ENCODE measurements at regions not wholly inside any gene's neighbourhood (a gene's known extent, or its start where the extent isn't known, plus 50 kb on each side); places are given as distances from the start of the nearest gene placed in this dataset.
"Not testable (repeated sequence)": the region's sequence is repeated elsewhere in the genome, so short reads cannot be mapped to it uniquely, and the experiment has no call there.

DNA sequence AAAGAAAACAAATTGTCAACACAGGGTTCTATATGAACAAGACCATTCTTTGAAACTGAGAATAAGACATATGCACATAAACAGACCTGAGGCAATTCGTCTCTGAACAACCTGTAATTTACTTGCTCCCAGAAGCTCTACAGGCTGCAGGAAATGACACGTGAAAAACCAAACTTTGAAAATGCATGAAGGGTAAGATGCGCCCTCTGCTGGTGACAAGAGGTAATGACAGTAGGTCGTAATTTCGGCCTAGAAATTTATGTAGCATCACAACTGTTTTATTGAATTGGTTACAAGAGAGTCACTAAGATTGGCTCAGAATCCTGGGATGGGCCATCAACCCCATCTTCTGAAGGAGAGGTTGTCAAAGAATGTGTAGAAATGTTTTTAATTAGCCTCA lies 276.5 kb downstream of the PPP4R3C start:
- no peak overlapping the region for H3K4me2 ChIP-seq
- no peak for TF ChIP-seq Cebpa-rat (IDR thresholded peaks at IDR 0.05)

DNA sequence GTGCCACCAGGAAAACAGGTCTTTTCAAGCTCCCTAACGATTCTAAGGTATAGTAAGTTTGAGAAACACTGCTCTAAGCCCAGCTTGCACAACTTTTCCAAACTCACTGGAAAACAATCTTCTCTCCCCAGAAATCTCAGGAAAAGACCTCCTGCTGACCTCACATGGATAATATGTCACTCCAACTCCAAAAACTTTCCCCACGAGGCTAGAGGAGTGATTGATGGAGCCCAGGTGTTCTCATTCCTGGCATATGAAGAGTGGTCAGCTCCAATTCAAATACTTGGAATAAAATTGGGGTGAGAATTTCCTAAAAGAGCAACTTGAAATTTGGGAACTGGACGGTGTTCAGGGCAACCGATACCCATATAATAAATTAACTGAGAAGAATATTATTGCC lies 299.9 kb downstream of the PPP4R3C start:
- peaks cover 73% of the 10 kb centered on the region for H3K27me3 ChIP-seq
- no peaks in the 10 kb centered on the region for H3K9me3 ChIP-seq
- no peak overlapping the region for H3K9ac ChIP-seq
- 0 out of 2 replicates have a peak, but pooled peaks cover 5% of the 10 kb centered on the region for H4K20me1 ChIP-seq
- no peak overlapping the region for H3K27ac ChIP-seq
- no peaks in the 10 kb centered on the region for H3K36me3 ChIP-seq
- H3K4me3 ChIP-seq = no peak overlapping the region
- H3K4me1 ChIP-seq = no peaks in the 10 kb centered on the region
- H3K4me2 ChIP-seq = no peak overlapping the region
- no peak for TF ChIP-seq Cebpa-rat (IDR thresholded peaks at IDR 0.05)

More for the DNA sequence above, 276.5 kb downstream of the PPP4R3C start:
- Histone ChIP-seq H3K27me3 (peaks cover 66% of the 10 kb centered on the region), H3K4me1 (no peaks in the 10 kb centered on the region), H3K9me3 (no peaks in the 10 kb centered on the region), H3K36me3 (no peaks in the 10 kb centered on the region), H3K9ac (no peak overlapping the region), H3K27ac (no peak overlapping the region), H4K20me1 (0 out of 2 replicates have a peak, but pooled peaks cover 4% of the 10 kb centered on the region), H3K4me3 (no peak overlapping the region)

DNA sequence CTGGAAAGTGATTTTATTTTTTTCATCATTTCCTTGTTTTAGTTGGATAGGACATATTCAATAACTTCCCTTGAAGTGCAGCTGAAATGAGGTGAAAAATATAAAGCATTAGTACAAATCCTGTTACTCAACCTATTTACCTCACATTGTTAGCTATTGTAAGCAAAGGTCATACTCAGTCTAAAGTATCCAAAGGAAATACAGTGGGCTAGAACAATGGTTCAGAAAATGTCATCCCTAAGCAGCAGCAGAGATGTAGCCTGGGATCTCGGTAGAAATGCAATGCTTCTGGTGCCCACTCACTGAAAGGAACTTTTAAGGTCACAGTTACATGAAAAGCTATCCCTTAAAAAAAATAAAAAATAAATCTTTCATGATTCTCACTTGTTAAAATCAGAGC lies 300.6 kb downstream of the PPP4R3C start:
- Histone ChIP-seq H4K20me1 (no peaks in the 10 kb centered on the region), H3K9me3 (no peaks in the 10 kb centered on the region), H3K36me3 (no peaks in the 10 kb centered on the region), H3K27me3 (peaks cover 65% of the 10 kb centered on the region), H3K4me3 (no peak overlapping the region), H3K4me2 (no peak overlapping the region), H3K4me1 (no peaks in the 10 kb centered on the region), H3K27ac (no peak overlapping the region), H3K9ac (no peak overlapping the region)
- TF ChIP-seq Cebpa-rat (IDR thresholded peaks at IDR 0.05) = no peak

DNA sequence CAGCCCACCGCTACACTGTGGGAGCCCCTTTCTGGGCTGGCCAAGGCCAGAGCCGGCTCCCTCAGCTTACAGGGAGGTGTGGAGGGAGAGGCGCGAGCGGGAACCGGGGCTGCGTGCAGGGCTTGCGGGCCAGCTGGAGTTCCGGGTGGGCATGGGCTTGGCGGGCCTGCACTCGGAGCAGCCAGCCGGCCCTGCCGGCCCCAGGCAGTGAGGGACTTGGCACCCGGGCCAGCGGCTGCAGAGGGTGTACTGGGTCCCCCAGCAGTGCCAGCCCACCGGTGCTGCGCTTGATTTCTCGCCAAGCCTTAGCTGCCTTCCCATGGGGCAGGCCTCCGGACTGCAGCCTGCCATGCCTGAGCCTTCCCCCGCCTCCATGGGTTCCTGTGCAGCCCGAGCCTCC lies 306.2 kb downstream of the PPP4R3C start:
- not testable (repeated sequence) for H3K9ac ChIP-seq, H3K4me2 ChIP-seq

GRCh38 chrX:27136325-27136724 lies 326.8 kb downstream of the PPP4R3C start:
- H3K27ac ChIP-seq = no peak overlapping the region
- no peak for TF ChIP-seq Cebpa-rat (IDR thresholded peaks at IDR 0.05)
- H4K20me1 ChIP-seq = no peaks in the 10 kb centered on the region
- H3K27me3 ChIP-seq = peaks cover 73% of the 10 kb centered on the region
- H3K4me2 ChIP-seq = no peak overlapping the region
- H3K36me3 ChIP-seq = no peaks in the 10 kb centered on the region
- H3K4me1 ChIP-seq = no peaks in the 10 kb centered on the region
- no peak overlapping the region for H3K4me3 ChIP-seq
- no peak overlapping the region for H3K9ac ChIP-seq
- no peaks in the 10 kb centered on the region for H3K9me3 ChIP-seq

More for the DNA sequence above, 306.2 kb downstream of the PPP4R3C start:
- H3K9me3 ChIP-seq, H3K4me1 ChIP-seq, H4K20me1 ChIP-seq, H3K36me3 ChIP-seq, H3K4me3 ChIP-seq, H3K27ac ChIP-seq: not testable (repeated sequence)
- peaks cover 54% of the 10 kb centered on the region for H3K27me3 ChIP-seq

DNA sequence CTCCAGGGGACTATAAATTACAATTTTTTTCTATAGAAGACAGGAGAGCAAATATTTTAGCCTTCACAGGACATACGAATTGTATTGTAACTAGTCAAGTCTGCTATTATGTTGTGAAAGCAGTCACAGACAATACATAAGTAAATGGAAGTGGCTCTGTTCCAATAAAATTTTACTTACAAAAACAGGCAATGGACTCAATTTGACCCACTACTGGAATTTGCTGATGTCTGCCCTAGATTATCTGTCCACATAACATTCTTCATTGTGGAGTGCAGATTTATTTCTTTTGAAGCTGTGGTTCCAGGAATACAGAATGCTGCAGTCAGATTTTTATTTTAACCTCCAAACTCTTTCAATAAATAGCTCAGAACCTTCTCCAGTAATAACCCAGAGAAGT lies 330.3 kb downstream of the PPP4R3C start:
- H3K4me2 ChIP-seq = no peak overlapping the region
- no peak for TF ChIP-seq Cebpa-rat (IDR thresholded peaks at IDR 0.05)
- no peaks in the 10 kb centered on the region for H3K9me3 ChIP-seq

GRCh38 chrX:27087176-27087575 lies 376.0 kb downstream of the PPP4R3C start:
- H3K4me1 ChIP-seq, H4K20me1 ChIP-seq, H3K4me3 ChIP-seq, H3K36me3 ChIP-seq, H3K9ac ChIP-seq, H3K9me3 ChIP-seq, H3K4me2 ChIP-seq, H3K27ac ChIP-seq: not testable (repeated sequence)
- peaks cover 64% of the 10 kb centered on the region for H3K27me3 ChIP-seq

More for the DNA sequence above, 330.3 kb downstream of the PPP4R3C start:
- H3K4me3 ChIP-seq = no peak overlapping the region
- H3K9ac ChIP-seq = no peak overlapping the region
- H3K36me3 ChIP-seq = no peaks in the 10 kb centered on the region
- no peaks in the 10 kb centered on the region for H4K20me1 ChIP-seq
- H3K27ac ChIP-seq = no peak overlapping the region
- H3K27me3 ChIP-seq = peaks cover 77% of the 10 kb centered on the region
- no peaks in the 10 kb centered on the region for H3K4me1 ChIP-seq

DNA sequence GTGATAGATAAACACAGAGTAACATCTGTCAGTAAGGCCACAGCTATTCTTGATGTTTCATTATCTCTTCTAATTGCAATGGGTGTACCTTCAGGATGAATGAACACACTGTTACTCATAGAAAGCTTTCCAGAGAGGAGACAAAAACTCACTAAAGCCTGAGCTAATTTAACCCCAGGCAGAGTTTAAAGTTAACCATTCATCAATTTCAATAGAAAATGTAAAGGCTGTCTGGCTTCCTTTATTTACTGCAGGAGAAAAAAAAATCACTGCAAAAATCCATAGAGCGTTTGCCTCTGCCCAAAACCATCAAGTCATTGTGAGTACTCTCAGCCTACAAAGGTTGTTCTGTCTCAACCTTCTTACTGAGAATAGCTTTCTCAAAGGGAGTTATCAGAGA lies 376.9 kb downstream of the PPP4R3C start:
- no peaks in the 10 kb centered on the region for H3K36me3 ChIP-seq
- H3K9me3 ChIP-seq = no peaks in the 10 kb centered on the region
- H3K9ac ChIP-seq = no peak overlapping the region
- TF ChIP-seq Cebpa-rat (IDR thresholded peaks at IDR 0.05) = no peak
- H4K20me1 ChIP-seq = no peaks in the 10 kb centered on the region; the same call in 1 of the 2 replicates
- no peaks in the 10 kb centered on the region for H3K4me1 ChIP-seq
- H3K27ac ChIP-seq = no peak overlapping the region
- H3K27me3 ChIP-seq = peaks cover 70% of the 10 kb centered on the region
- H3K4me2 ChIP-seq = no peak overlapping the region
- H3K4me3 ChIP-seq = no peak overlapping the region

- Histone ChIP-seq H3K36me3 (no peaks in the 10 kb centered on the region), H3K4me2 (no peak overlapping the region), H4K20me1 (no peaks in the 10 kb centered on the region; the same call in 1 of the 2 replicates), H3K4me3 (no peak overlapping the region), H3K9me3 (no peaks in the 10 kb centered on the region), H3K27ac (no peak overlapping the region), H3K9ac (no peak overlapping the region), H3K4me1 (no peaks in the 10 kb centered on the region), H3K27me3 (peaks cover 72% of the 10 kb centered on the region)
- TF ChIP-seq Cebpa-rat (IDR thresholded peaks at IDR 0.05) = no peak
These were observed 377.8 kb downstream of the PPP4R3C start for GRCh38 chrX:27085346-27085745.

DNA sequence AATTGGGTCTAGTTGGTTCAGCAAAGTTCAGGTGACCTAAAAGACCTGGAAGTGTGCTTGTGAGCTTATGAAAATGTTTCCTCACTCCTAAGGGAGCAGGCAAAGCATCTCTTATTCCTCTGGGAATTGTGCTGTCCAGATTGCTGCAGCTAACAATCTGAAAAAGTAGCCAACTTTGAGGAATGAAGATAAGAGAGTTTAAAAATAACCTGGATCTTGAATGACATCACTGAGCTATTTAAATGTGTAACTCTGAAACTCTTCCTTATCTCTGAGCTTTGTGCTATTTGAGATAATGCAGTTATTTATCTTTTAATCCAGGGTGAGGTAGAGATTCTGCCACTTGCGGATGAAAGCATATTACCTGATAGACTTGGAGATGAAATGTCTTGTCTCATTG lies 384.8 kb downstream of the PPP4R3C start:
- Histone ChIP-seq H3K27me3 (peaks cover 71% of the 10 kb centered on the region), H3K4me3 (no peak overlapping the region), H3K36me3 (no peaks in the 10 kb centered on the region), H3K27ac (no peak overlapping the region), H4K20me1 (no peaks in the 10 kb centered on the region; the same call in 1 of the 2 replicates), H3K9ac (no peak overlapping the region), H3K4me2 (no peak overlapping the region), H3K9me3 (peaks cover 36% of the 10 kb centered on the region), H3K4me1 (no peaks in the 10 kb centered on the region)
- no peak for TF ChIP-seq Cebpa-rat (IDR thresholded peaks at IDR 0.05)

GRCh38 chrX:27057883-27058282 lies 405.3 kb downstream of the PPP4R3C start:
- no peak overlapping the region for H3K4me3 ChIP-seq

More at GRCh38 chrX:27057883-27058282, 405.3 kb downstream of the PPP4R3C start:
- Histone ChIP-seq H3K27ac (no peak overlapping the region), H3K9ac (no peak overlapping the region), H3K4me1 (no peaks in the 10 kb centered on the region), H3K9me3 (no peaks in the 10 kb centered on the region), H4K20me1 (no peaks in the 10 kb centered on the region), H3K4me2 (no peak overlapping the region), H3K27me3 (peaks cover 41% of the 10 kb centered on the region), H3K36me3 (no peaks in the 10 kb centered on the region)
- no peak for TF ChIP-seq Cebpa-rat (IDR thresholded peaks at IDR 0.05)

Data from BLaER1 (cell line).